Gastroesophageal sphincter (tissue), 3 donors: ENCODE measurements at regions not wholly inside any gene's neighbourhood (a gene's known extent, or its start where the extent isn't known, plus 50 kb on each side); places are given as distances from the start of the nearest gene placed in this dataset.

Source experiments
- EP300 ChIP-seq: sonication (generic); formaldehyde crosslinking; IDR thresholded peaks from one replicate; pipeline ENCODE4 v1.6.1; 2017; ENCODE audit warnings: antibody characterized with exemption, mild to moderate bottlenecking
- TF ChIP-seq, protein P1 (sequence below), 4 experiments: fragments of 200-600 bp in 2 of 4; fragments of 450-650 bp in 2 of 4; sonication (generic) in 1 of 4; IDR thresholded peaks; one replicate each; pipeline ENCODE4 v1.5.1; 2017 to 2019; ENCODE audit warnings: antibody characterized with exemption in 4 of 4, mild to moderate bottlenecking in 2 of 4, moderate library complexity in 2 of 4

DNA sequence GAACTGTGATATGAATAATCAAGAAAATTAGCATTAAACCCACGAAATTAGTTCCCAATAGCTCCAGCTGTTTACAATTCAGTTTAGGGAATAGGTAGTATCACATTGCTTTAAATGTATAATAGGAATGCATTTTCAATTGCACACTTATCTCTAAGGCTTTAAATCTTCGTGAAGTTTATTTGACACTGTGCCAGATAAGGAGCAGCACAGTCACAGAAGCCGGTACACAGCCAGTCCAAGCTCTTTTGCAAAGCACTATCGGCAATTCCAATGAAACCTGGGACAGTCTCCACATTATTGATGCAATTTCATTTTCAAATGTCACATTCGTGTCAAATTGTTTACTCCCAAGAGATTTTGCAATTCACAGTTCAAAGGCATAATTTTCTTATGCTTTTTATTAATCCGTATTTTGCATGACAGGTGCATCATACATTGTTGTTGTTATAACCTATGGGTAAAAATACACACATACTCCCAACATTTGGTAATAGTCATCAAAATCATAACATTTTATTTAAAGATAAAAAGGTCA is 602.8 kb downstream of the RPS29 start:
- TF ChIP-seq, protein P1, sequence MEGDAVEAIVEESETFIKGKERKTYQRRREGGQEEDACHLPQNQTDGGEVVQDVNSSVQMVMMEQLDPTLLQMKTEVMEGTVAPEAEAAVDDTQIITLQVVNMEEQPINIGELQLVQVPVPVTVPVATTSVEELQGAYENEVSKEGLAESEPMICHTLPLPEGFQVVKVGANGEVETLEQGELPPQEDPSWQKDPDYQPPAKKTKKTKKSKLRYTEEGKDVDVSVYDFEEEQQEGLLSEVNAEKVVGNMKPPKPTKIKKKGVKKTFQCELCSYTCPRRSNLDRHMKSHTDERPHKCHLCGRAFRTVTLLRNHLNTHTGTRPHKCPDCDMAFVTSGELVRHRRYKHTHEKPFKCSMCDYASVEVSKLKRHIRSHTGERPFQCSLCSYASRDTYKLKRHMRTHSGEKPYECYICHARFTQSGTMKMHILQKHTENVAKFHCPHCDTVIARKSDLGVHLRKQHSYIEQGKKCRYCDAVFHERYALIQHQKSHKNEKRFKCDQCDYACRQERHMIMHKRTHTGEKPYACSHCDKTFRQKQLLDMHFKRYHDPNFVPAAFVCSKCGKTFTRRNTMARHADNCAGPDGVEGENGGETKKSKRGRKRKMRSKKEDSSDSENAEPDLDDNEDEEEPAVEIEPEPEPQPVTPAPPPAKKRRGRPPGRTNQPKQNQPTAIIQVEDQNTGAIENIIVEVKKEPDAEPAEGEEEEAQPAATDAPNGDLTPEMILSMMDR (IDR thresholded peaks at IDR 0.05) = no peak
- no peak for TF ChIP-seq EP300
